BLaER1 (cell line): ENCODE measurements at regions not wholly inside any gene's neighbourhood (a gene's known extent, or its start where the extent isn't known, plus 50 kb on each side); places are given as distances from the start of the nearest gene placed in this dataset.

ENCODE experiments used
- H3K27ac ChIP-seq: shearing (Covaris generic); formaldehyde crosslinking; 2 replicates; pipeline ENCODE4 v1.8.1; 2022
- H3K27me3 ChIP-seq: shearing (Covaris generic); formaldehyde crosslinking; 2 replicates; pipeline ENCODE4 v1.8.1; 2022
- H3K36me3 ChIP-seq: shearing (Covaris generic); formaldehyde crosslinking; 2 replicates; pipeline ENCODE4 v1.8.1; 2022
- H3K4me1 ChIP-seq: shearing (Covaris generic); formaldehyde crosslinking; 2 replicates; pipeline ENCODE4 v1.8.1; 2022
- H3K4me2 ChIP-seq: shearing (Covaris generic); formaldehyde crosslinking; 2 replicates; pipeline ENCODE4 v1.8.1; 2022
- H3K4me3 ChIP-seq: shearing (Covaris generic); formaldehyde crosslinking; 2 replicates; pipeline ENCODE4 v1.8.1; 2022
- H3K9ac ChIP-seq: shearing (Covaris generic); formaldehyde crosslinking; 2 replicates; pipeline ENCODE4 v1.8.1; 2022
- H3K9me3 ChIP-seq: shearing (Covaris generic); formaldehyde crosslinking; 2 replicates; pipeline ENCODE4 v1.8.1; 2022
- H4K20me1 ChIP-seq: shearing (Covaris generic); formaldehyde crosslinking; 2 replicates; pipeline ENCODE4 v1.8.1; 2022
- Cebpa-rat ChIP-seq: shearing (Covaris generic); IDR thresholded peaks from 2 replicates; pipeline ENCODE4 v1.8.1; 2022

DNA sequence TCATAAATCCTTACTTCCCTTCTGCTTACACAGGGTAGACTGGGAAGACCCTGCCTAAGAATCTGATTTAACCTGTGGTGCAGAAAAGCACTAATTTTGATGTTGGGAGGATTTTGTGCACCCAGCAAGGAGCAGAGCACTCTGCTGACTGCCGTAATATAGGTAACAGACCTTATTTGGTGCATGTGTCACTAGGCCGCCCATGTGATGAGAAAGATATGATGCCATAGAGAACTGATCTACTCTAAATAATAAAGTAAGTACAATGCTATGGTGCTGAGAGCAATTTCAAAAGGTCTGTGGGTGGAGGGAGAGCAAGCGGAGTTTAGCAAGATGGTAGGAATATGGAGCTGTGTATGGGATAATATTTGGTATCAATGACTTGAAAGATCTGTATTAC, 1663.6 kb upstream of the SEL1L start:
- Histone ChIP-seq H3K4me3 (no peak overlapping the region), H4K20me1 (no peaks in the 10 kb centered on the region), H3K9ac (no peak overlapping the region), H3K36me3 (no peaks in the 10 kb centered on the region), H3K27me3 (no peaks in the 10 kb centered on the region), H3K27ac (no peak overlapping the region), H3K4me2 (no peak overlapping the region), H3K4me1 (no peaks in the 10 kb centered on the region), H3K9me3 (no peaks in the 10 kb centered on the region)
- TF ChIP-seq Cebpa-rat: no peak

GRCh38 chr14:83207550-83207949, 1673.9 kb upstream of the SEL1L start:
- Histone ChIP-seq H3K27ac (no peak overlapping the region), H3K4me2 (no peak overlapping the region), H3K36me3 (no peaks in the 10 kb centered on the region), H4K20me1 (no peaks in the 10 kb centered on the region), H3K9me3 (no peaks in the 10 kb centered on the region), H3K4me1 (no peaks in the 10 kb centered on the region), H3K4me3 (no peak overlapping the region), H3K9ac (no peak overlapping the region), H3K27me3 (no peaks in the 10 kb centered on the region)
- no peak for TF ChIP-seq Cebpa-rat

DNA sequence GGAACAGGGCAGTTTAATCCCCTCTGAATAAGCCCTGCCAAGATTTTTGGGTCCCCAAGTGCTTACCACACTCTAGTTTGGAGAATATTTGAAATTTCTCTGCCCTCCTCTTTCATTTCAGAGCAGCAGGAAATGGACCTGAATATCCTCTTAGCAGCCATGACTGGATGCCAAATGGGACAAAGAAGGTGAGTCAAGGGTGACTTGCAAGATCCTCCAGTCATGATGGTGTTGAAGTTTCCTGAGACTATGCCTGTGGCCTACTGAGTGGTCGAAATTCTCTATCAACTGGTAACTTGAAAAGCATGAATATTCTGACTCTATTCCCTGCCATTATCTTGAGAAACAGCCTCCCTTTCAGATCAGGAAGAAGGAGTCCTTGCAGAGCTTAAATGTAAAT, 1674.7 kb upstream of the SEL1L start:
- H3K36me3 ChIP-seq: no peaks in the 10 kb centered on the region
- no peak overlapping the region for H3K27ac ChIP-seq

DNA sequence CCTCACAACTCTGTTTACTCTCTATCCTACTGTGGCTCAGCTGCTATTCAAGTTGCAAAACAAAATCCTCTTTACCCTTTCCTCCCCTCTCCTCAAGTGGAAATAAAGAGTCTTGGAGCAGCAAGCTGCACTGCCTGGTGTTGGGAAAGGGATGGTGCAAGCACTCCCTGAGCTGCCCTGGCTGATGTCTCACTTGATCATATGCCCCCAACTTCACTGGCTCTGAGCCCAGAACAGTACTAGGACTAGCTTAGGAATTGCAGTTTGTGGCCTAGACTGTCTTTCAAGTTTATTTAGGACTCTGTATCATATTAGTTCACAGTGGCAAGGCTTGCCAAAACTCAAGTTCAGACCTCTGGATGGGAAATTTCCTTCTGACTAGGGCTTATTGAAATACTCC, 1683.8 kb upstream of the SEL1L start:
- no peak for TF ChIP-seq Cebpa-rat
- no peaks in the 10 kb centered on the region for H4K20me1 ChIP-seq
- H3K4me2 ChIP-seq: no peak overlapping the region
- H3K4me3 ChIP-seq: no peak overlapping the region
- no peaks in the 10 kb centered on the region for H3K36me3 ChIP-seq
- no peak overlapping the region for H3K27ac ChIP-seq
- no peaks in the 10 kb centered on the region for H3K27me3 ChIP-seq
- no peaks in the 10 kb centered on the region for H3K9me3 ChIP-seq
- no peak overlapping the region for H3K9ac ChIP-seq
- no peaks in the 10 kb centered on the region for H3K4me1 ChIP-seq

More for the DNA sequence above, 1674.7 kb upstream of the SEL1L start:
- Histone ChIP-seq H3K4me3 (no peak overlapping the region), H3K9me3 (no peaks in the 10 kb centered on the region), H3K4me1 (no peaks in the 10 kb centered on the region), H4K20me1 (no peaks in the 10 kb centered on the region), H3K27me3 (no peaks in the 10 kb centered on the region), H3K9ac (no peak overlapping the region), H3K4me2 (no peak overlapping the region)
- no peak for TF ChIP-seq Cebpa-rat

DNA sequence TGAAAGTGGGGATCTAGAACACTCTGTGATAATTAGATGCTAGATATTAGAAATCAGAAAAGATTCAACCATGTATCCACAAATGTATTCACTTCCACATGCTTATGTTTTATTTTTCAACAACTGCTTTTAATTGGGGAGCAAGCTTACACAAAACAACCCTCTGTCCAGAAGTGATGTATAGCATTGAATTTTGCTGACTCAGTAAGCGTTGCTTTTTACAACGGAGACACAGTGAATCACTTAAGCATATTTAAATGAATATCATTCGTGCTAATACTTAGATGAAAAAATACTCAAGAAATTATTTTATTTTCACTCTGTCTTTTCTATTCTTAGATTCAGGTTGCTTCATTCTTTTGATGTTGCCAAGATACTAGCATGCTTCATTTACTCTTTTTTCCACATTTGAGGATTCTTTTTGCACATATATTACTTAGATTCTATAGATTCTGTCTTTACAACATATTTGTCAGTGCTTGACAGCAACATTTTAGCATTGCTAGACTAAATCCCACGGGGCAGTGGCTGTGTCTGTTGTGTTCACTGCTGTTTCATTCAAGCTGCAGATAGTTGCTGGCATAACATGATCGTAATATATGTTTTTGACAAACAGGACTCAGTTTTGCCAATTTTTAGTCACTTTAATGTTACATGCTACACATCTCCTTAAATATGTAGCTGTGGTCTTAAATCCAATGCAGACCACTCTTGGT, 1714.4 kb upstream of the SEL1L start:
- H3K9ac ChIP-seq: no peak overlapping the region
- no peak overlapping the region for H3K4me2 ChIP-seq
- no peaks in the 10 kb centered on the region for H3K27me3 ChIP-seq
- H3K36me3 ChIP-seq: no peaks in the 10 kb centered on the region
- no peaks in the 10 kb centered on the region for H4K20me1 ChIP-seq
- TF ChIP-seq Cebpa-rat: no peak
- H3K4me1 ChIP-seq: no peaks in the 10 kb centered on the region
- H3K4me3 ChIP-seq: no peak overlapping the region
- H3K27ac ChIP-seq: no peak overlapping the region
- peaks cover 13% of the 10 kb centered on the region for H3K9me3 ChIP-seq

DNA sequence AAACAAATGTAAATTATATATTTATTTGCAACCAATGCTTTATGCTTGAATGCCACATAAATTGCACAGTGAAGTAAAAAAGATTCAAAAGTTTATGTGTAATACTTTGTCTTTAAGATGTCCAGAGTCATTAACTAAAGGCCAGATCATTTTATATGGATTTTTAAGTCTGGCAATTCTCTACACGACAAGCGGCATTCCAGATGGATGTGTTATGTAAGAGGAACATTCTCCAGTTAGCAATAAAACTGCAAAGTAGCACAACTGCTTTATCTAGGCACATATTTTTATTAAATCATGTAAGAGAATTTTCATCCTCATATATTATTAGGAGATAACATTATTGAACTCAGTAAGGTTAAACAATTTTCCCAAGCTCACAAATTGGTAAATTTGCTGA, 1717.7 kb upstream of the SEL1L start:
- Histone ChIP-seq H3K9me3 (no peaks in the 10 kb centered on the region), H3K27ac (no peak overlapping the region), H3K36me3 (no peaks in the 10 kb centered on the region), H3K4me2 (no peak overlapping the region), H4K20me1 (no peaks in the 10 kb centered on the region), H3K4me1 (peaks cover 23% of the 10 kb centered on the region), H3K27me3 (no peaks in the 10 kb centered on the region), H3K4me3 (no peak overlapping the region), H3K9ac (no peak overlapping the region)
- TF ChIP-seq Cebpa-rat: no peak

DNA sequence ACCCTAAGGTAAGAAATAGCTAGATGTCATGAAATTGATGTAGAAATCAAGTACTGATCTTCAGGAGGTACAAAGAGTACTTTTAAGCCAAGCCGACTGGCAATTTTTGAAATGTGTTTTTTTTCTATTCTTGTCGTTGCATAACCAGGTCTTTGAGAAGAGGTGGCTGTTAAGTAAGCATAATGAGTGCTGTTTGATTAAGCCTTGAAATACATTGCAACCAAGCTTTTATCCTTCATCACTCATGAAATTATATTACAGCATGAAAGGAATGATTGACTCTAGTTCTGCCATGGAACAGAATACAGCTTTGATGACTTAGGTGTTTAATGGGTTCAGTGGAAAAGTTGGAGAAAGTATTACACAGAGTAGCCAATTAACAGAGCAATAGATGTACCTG, 1720.2 kb upstream of the SEL1L start:
- H3K4me1 ChIP-seq: peaks cover 23% of the 10 kb centered on the region
- no peak overlapping the region for H3K9ac ChIP-seq
- no peaks in the 10 kb centered on the region for H4K20me1 ChIP-seq
- no peak for TF ChIP-seq Cebpa-rat
- no peaks in the 10 kb centered on the region for H3K9me3 ChIP-seq
- no peak overlapping the region for H3K27ac ChIP-seq
- no peaks in the 10 kb centered on the region for H3K36me3 ChIP-seq
- H3K4me2 ChIP-seq: peak overlapping the region; percentile 67; the same call in 1 of the 2 replicates
- no peak overlapping the region for H3K4me3 ChIP-seq
- no peaks in the 10 kb centered on the region for H3K27me3 ChIP-seq

- H3K4me2 ChIP-seq: peak overlapping the region; percentile 67
These were observed 1721.5 kb upstream of the SEL1L start for GRCh38 chr14:83255015-83255726.

DNA sequence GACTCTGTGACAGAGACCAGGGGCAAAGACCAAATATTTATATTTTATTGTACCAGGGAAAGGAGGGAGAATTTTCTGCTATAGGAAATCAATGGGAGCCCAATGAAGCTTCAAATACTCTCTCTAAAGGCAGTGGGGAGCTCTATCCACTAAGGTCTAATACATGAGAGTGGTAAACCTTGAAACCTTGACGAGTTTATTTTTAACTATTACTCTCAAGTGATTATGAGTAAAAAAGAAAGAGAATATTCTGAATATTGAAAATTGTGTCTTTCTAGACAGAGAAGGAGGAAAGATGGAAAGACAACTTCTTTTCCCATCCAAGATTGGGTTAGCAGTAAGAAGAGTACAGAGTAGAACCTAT, 1722.1 kb upstream of the SEL1L start:
- no peak for TF ChIP-seq Cebpa-rat
- H3K4me2 ChIP-seq: peak overlapping the region; percentile 67

More at GRCh38 chr14:83255015-83255726, 1721.5 kb upstream of the SEL1L start:
- no peak overlapping the region for H3K4me3 ChIP-seq
- H3K9me3 ChIP-seq: no peaks in the 10 kb centered on the region
- no peak overlapping the region for H3K9ac ChIP-seq
- H4K20me1 ChIP-seq: no peaks in the 10 kb centered on the region
- no peak for TF ChIP-seq Cebpa-rat
- no peaks in the 10 kb centered on the region for H3K27me3 ChIP-seq
- H3K4me1 ChIP-seq: peaks cover 23% of the 10 kb centered on the region
- 0 out of 2 replicates have a peak overlapping the region, but pooled peaks have one; percentile 23 for H3K27ac ChIP-seq
- no peaks in the 10 kb centered on the region for H3K36me3 ChIP-seq

More for the DNA sequence above, 1722.1 kb upstream of the SEL1L start:
- no peak overlapping the region for H3K27ac ChIP-seq
- H4K20me1 ChIP-seq: no peaks in the 10 kb centered on the region
- H3K27me3 ChIP-seq: no peaks in the 10 kb centered on the region
- H3K36me3 ChIP-seq: no peaks in the 10 kb centered on the region
- H3K4me3 ChIP-seq: no peak overlapping the region
- H3K9me3 ChIP-seq: no peaks in the 10 kb centered on the region
- no peak overlapping the region for H3K9ac ChIP-seq
- H3K4me1 ChIP-seq: peaks cover 23% of the 10 kb centered on the region
